Thyroid gland (tissue), 4 donors: ENCODE measurements at regions not wholly inside any gene's neighbourhood (a gene's known extent, or its start where the extent isn't known, plus 50 kb on each side); places are given as distances from the start of the nearest gene placed in this dataset.

ENCODE experiments used
- CTCF ChIP-seq, 6 experiments: fragments of 200-600 bp in 3 of 6; fragments of 450-650 bp in 3 of 6; sonication (generic) in 3 of 6; IDR thresholded peaks; one replicate each; pipeline ENCODE4 v1.5.1; 2016 to 2019; ENCODE audit warnings: antibody characterized with exemption in 6 of 6, mild to moderate bottlenecking in 2 of 6, inconsistent platforms in 1 of 6, moderate library complexity in 1 of 6
- POLR2A ChIP-seq, 2 donors: fragments of 450-650 bp; IDR thresholded peaks; one replicate each; pipeline ENCODE4 v1.6.1; 2017; ENCODE audit warnings: antibody characterized with exemption in 2 of 2, mild to moderate bottlenecking in 2 of 2, moderate library complexity in 1 of 2

DNA sequence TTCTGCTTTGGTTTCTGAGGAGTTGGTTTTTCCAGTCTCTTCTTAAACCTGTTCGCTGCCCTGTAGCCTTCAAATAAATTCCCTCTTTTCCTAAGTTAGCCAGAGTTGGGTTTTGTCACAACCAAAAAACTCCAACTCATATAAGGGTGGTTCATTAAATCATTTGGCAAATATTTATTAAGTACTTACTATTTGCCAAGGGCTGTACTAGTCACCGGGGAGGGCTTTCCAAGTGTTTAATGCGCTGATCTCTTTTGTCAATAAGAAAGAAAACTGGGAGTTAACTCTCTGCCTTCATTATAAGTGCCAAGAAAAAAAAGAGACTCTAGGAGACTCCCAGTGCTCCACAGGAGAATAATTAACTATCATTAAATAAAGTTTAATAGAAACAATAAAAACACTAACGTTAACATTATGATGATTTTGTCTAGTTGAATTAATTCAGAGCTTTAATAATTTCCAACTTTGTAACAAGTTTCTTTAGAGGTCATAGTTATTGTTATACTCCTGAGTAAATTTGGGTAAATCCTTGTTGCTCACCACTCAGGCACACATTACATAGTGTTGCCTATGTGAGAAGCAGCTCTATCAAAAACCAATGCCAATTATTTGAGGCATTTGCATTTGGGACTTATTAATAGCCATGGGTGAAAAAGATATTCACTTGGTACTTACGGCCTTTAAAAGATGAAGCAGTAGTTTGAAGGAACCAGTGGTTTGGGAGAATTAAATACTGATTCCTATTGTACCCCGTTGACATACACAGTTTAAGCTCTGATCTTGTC lies 122.5 kb upstream of the TEX13D start:
- TF ChIP-seq CTCF (IDR thresholded peaks at IDR 0.05) (no peak), POLR2A (IDR thresholded peaks at IDR 0.05) (no peak)
